ENCODE measurements at regions not wholly inside any gene's neighbourhood (a gene's known extent, or its start where the extent isn't known, plus 50 kb on each side); places are given as distances from the start of the nearest gene placed in this dataset.
"Not testable (repeated sequence)": the region's sequence is repeated elsewhere in the genome, so short reads cannot be mapped to it uniquely, and the experiment has no call there.

DNA sequence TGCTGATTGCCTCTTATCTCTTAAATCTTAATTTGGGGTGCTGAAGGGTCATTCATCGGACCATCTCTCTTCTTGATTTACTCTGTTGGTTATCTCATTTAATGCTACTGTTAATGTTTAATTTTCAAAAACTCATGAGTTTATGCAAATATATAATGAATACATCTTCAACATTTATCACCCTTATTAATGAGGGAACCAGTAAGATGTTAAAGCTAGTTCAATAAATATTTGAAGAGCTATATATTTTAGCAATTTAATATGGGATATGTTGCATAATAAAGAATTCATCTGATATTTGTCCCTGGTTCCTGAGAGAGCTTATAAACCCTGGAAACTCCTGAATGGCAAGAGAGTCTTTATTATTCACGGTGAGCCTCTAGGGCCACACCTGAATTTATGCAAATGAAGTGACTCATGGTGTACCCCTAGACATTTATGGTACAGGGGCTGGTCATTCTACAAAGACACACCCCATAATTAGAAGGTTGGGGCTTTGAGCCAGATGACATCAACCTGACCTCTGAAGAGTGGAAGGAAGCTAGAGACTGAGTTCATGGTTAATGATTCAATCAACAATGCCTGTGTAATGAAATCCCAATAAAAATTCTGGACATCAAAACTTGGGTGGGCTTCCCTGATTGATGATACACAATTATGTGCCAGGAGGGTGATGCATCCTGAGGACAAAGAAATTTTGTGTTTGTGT, 339.5 kb upstream of the ZNF608 start:
- DNase-seq (ENCODE audit: low read depth in 2 of 2): no peak

DNA sequence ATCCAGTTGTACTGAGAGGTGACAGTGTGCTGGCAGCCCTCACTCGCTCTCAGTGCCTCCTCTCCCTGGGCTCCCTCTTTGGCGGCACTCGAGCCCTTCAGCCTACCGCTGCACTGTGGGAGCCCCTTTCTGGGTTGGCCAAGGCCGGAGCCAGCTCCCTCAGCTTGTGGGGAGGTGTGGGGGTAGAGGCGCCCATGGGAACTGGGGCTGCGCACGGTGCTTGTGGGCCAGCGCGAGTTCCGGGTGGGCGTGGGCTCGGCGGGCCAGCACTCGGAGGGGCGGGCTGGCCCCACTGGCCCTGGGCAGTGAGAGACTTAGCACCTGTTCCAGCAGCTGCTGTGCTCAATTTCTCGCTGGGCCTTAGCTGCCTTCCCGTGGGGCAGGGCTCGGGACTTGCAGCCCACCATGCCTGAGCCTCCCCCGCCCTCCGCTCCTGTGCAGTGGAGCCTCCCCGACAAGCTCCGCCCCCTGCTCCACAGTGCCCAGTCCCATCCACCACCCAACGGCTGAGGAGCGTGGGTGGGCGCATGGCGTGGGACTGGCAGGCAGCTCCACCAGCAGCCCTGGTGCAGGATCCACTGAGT, 342.2 kb upstream of the ZNF608 start:
- DNase-seq (ENCODE audit: low read depth in 2 of 2): no peak

DNA sequence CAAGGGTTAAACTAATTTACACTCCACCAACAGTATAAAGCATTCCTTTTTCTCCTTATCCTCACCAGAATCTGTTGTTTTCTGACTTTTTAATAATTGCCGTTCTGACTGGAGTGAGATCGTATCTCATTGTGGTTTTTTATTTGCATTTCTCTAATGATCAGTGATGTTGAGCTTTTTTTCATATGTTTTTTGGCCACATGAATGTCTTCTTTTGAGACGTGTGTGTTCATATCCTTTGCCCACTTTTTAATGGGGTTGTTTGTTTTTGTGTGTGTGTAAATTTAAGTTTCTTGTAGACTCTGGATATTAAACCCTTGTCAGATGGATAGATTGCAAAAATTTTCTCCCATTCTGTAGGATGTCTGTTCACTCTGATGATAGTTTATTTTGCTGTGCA, 345.7 kb upstream of the ZNF608 start:
- not testable (repeated sequence) for DNase-seq (ENCODE audit: low read depth in 2 of 2)

DNA sequence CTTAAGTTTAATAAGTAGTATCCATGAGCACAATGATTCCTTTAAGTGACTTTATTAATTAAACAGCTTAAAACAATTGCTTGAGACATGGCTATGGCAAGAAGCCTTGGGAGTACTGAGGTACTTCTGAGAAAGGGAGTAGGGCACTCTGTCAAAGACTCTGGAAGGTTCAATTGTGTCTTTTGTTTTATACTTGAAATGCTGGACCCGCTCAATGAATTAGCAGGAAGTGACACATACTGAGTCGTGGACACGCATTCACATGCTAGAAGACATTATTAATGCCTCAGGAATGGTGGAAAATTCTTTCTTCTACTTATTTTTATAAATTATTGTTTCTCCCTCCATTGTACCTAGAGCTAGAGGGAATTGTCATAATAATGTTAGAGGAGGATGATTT, 347.3 kb upstream of the ZNF608 start:
- DNase-seq (ENCODE audit: low read depth in 2 of 2): no peak

DNA sequence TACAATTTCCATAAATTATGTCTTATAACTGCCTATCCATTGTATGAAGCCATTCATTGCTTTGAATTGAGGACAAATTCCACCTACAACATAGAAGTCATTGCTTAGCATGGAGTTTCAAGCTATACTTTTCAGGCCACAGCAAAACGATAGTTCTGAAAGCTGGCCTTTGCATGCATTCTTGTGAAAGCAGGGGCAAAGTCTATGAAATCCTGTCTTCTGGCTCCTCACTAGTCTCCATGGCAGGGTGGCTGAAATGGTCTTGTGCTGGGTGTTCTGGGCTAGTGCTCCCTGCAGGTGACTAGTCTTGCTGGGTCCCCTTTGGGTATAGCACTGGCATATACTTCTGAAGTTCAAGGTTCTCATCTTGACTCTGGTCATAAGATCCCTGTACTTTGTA, 353.9 kb upstream of the ZNF608 start:
- no peak for DNase-seq (ENCODE audit: low read depth in 2 of 2)

DNA sequence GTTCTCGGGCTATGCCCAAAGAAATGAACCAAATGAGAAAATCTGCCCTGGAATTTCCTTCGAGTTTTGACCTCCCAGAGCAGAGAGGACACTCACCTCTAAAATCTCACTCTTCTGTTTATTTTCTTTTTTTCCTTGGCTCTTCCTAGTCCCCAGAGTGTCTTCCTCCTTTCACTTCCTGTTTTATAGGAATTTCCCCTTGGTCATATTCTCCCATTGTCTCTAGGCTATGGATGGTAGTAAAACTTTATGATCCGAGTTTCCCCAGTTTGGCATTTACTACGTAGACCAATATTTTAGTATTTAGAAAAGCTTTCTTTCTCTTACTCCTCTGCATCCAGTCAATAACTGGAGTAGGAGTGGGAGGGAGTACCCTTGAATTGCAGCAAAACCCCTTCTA, 354.5 kb upstream of the ZNF608 start:
- no peak for DNase-seq (ENCODE audit: low read depth in 2 of 2)

DNA sequence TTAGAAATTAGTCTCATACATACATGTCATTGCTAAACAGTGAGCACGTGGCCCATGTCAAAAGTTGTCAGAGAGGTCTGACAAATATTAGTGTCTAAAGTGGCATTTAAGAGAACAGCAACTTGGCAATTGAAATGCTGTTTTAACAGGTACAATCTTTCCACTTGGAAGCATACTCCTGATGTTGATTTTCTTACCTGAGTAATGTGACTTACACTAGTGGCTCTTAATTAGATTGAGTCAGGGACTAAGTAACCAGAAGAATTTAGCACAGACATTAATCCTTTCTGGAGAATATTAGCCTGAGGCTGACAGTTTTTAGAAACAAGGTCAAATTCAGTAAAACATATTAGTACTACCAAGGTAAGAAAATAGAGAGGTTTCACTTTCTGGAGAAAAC, 357.0 kb upstream of the ZNF608 start:
- no peak for DNase-seq (ENCODE audit: low read depth in 2 of 2)

DNA sequence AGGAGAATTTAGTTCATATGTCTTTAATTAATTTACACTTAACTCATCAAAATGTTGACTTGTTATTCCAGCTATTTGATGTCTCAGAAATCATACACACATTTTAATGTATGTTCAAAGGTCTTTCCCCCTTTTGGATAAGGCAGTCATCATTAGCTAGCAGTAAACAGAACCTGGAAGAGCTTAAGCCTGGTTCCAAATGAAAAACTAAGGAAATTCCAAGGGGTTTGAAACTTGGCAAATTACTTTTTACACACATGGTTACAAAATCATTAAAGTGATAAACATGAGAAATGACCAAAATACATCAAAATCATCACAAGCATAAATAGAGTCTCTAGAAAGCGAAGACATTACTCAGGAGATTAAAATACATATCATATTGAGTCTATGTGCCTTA, 359.8 kb upstream of the ZNF608 start:
- DNase-seq (ENCODE audit: low read depth in 2 of 2): no peak

DNA sequence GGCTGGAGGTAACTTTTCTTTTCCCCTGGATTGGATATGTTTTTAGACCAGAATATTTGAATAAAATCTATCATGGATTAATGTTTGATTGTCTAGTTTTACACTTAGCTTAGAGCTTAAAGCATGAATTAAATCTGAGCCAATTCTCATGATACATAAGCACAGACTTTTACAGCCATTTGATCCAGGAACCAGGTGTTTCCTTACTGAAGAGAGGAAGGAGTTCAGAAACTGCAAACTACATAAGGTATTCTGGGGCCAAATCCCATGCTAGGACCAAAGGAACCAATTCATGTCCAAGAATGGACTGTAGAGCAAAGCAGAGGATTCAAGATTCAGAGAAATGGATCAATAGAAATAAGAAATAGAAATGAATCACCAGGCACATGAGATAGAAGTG, 360.4 kb upstream of the ZNF608 start:
- no peak for DNase-seq (ENCODE audit: low read depth in 2 of 2)

DNA sequence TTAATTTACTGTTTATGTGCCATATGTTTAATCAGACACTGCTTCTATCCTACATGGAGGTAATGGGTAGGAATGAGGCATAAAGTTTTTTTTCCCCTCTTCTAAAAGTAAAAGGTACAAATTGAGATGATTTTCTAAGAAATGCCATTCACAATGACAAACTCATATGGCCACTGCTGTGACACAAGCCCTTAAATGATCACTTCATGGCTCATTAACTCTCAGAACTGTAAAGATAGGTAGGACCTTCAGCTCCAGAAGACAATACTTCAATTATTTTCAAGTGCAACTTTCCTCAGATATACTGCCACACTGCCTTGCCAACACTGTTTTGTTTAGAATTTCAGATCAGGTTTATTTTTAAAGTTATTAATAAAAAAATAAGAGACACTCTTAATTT, 362.9 kb upstream of the ZNF608 start:
- no peak for DNase-seq (ENCODE audit: low read depth in 2 of 2)

DNA sequence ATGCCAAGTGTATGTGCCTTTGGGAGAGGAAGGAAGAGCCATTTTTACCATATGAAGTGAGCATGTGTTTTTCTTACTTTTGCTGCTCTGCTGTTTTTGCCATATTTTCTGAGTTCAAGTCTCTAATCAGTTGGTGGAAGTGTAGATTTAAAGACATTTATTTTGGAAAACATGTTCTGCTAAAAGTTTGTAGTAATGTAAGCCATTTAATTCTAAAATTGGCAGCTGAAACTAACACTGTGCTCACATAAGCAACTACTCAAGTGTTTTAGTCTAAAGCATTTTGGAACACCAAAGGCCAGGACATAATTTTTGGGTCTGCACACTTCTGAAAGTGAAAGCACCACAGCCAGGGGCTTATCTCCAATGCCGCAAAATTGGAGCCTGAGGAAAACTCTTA, 363.4 kb upstream of the ZNF608 start:
- DNase-seq (ENCODE audit: low read depth in 2 of 2): no peak

DNA sequence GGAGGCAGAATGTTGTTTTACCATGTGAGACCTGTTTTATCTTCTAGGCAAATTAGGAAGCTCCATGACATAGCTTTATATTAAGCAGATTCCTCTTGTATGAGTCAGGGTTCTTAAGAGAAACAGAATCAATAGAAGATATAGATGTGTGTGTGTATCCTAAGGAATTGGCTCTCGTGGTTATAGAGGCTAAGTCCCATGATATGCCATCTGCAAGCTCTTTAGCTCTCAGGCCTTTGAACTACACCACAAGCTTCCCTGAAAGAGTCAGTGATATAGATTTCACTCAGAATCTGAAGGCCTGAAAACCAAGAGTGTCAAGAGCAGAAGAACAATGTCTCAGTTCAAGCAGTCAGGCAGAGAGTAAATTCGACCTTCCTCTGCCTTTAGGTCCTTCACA, 365.8 kb upstream of the ZNF608 start:
- DNase-seq (ENCODE audit: low read depth in 2 of 2): no peak

DNA sequence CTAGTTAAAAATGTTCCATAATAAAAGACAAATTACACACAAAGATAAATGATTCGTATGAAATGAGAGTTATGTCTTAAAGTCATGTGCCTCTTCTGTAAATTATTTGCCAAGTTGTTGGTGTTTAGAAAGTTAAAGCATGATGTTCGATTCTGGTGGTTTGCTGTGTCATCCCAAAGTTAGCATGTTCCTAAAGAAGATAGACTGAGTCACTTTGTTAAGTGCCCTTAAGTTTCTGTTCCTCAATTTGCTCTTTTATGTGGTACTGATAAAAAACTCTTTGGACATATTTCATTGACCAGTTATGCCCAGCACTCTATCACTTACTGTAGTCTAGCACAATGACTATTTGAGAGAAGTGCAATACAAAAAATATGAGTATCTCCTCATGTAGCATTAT, 366.9 kb upstream of the ZNF608 start:
- no peak for DNase-seq (ENCODE audit: low read depth in 2 of 2)

DNA sequence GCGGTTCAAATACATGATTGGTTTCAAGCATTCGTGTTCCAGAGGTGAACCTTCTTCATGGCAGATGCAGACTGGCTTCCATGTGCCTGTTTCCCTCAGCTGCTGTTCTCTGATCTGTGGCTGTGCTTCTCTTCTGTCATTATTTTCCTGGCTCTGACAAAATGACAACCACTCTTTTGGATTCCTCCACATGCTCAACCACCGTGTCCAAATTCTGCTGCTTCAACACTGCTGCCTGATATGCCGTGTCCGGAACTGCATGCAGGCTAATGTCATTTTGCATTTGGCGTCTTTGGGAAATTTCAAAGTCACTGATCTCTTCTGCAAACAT, 368.7 kb upstream of the ZNF608 start:
- DNase-seq (ENCODE audit: low read depth in 2 of 2): no peak

DNA sequence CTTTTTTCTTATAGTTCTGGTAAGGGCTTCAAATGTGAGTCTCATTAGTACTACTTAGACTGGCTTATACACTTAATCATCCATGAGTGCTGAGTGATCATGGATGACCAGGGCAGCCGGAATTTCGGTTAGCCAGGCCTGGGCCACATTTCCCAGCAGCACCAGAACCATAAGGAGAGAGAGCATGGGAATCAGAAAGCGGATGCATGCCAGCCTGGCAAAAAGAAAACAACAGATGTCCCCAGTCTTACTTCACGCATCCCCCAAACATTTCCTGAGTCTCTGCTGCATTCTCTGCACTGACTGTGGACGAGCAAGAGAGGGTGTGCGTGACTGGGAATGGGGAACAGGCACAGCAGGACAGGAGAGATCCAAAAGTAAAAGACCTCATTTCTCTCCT, 371.1 kb upstream of the ZNF608 start:
- no peak for DNase-seq (ENCODE audit: low read depth in 2 of 2)

DNA sequence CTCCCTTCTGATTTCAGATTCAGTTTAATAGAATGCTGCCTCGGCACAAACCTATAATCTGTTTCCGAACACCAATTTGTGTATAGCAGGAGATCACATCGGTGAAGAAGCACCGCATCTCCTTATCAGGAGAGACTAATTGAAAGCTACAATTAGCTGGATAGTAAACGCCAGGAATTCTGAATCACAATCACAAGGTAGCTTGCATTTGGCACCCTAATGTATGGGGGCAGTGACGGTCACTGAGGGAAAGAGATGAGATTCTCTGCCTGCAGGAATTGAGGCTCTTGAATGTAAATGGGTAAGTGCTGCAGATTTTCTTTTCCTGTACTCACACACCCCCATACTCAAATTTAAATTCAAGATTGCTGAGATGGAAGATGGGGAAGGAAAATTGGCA, 373.6 kb upstream of the ZNF608 start:
- no peak for DNase-seq (ENCODE audit: low read depth in 2 of 2)

DNA sequence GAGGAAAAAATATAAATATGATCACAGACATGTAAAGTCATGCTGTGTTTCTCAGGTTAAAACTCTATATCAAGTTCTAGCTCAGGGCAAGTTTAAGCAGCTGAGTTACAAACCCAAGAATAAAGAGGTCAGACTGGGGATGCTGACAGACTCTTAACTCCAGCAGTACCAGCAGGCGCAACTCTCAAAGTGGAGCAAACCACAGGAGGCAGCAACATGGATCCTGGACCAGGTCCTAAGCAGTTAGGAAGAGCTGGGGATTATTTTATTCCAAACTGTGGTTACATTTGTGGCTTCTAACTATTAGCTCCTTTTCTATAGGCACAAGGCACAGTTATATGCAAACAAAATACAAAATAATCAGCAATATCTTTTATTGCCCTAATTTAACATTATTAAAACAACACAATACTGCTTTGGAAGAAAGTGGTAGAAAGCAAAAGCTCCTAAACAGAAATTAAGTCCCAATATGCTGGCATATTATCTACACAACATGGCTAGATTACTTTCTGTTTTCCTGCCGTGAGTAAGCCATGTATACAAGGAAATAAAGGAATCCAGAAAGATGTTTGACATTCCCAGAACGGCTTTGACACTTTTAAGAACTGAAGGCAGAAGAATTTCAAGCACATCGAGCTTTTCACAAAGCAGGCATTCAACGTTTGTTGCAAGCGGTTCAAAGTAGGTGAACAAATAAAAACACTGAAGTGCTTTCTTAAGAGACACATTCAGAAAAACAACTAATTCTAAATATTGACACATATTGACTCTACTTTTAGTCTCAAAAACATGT, 378.8 kb upstream of the ZNF608 start:
- no peak for DNase-seq (ENCODE audit: low read depth in 2 of 2)

DNA sequence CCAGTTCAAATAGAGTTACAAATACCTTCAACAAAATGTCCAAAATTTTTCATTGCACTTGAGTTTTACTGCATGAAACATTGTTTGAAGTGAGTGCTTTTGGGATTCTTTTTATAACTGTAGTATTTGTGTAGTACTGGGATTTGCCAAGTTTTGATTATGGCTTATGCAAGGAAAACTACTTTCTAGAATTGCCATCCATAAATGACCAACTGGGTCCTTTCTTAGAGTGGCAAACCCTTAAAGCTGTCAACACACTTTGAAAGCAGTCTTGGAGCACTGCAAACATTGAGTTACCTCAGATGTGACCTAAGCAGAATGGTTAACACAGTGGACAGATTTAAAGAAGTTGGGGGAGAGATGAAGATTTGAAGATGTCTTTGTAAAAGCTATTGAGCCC, 379.6 kb upstream of the ZNF608 start:
- DNase-seq (ENCODE audit: low read depth in 2 of 2): no peak

DNA sequence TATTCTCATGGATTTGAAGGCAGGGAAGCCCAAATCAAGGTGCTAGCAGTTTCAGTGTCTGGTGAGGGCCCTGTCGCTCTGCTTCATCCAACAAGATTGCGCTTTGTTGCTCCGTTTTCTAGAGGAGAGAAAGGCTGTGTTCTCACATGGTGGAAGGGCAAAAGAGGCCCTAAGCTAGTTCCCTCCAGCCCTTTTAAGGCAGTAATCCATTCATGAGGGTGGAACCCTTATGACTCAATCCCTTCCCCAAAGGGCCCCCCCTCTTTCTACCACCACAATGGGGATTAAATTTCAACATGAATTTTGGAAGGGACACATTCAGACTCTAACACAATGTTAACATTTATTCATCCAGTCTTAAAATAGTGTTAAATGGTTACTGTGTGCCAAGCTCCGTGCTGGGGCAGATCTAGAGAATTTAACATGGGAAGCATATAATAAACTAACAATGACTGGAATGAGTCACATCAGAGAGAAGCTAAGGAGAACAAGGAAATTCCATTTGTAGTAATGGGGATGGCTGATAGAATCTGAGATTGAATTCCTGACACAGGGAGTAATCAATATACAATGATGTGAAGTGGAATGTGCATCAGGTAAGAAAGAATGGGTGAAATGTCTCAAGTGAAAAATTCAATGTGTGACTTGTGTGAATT, 382.8 kb upstream of the ZNF608 start:
- no peak for DNase-seq (ENCODE audit: low read depth in 2 of 2)

DNA sequence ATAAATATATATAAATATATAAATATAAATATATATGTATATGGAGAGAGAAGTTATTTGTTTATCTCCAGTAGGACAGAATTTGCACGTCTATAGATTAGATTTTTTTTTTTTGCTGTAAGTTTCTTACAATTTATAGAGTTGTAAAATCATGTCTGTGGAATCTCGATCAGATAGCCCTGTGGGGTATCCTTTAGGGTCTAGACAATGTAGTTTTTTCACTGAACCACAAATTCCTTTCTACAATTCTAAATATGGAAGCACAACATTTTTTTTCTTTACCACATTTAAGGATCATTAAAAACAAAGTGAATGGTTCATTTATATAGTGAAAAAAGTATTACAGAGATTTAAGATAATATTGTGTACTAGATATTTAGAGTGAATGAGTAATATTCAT, 384.2 kb upstream of the ZNF608 start:
- DNase-seq (ENCODE audit: low read depth in 2 of 2): no peak

DNA sequence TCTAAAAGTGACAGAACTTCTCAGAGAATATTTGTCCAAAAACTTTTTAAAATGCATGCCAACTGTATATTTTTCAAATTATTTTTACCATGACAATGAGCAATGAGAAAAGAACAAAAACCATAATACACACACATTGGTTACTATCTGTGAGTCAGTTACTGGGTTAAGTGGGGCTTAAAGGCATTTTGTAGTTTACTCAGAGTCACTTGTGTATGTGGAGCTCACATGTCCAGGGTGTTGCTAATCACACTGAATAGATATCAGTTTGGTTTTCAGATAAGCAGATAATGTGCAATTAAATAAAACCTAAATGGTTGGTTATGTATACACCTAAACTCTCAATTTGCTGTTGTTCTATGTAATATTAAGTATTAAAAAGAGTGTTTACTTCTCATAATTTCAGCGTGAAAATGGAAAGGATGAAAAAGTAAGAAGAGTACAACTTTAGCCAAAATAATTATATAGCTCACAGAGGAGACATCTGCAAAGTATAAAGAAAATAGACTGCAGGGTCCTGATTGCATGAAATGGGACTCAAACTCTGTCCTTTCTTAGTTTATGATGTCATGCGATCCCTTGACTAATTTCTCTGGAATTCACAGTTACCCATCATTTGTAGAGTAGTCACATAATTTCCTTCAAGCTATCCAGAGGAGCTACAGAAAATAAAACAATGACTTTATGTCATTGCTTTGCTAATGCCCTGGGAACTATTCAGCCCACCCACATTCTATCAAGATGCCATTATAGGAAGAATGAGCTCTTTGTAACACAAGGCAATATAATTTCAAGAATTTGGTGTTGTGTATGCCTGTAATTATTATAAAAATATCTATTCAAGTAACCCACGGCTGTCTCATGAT, 388.0 kb upstream of the ZNF608 start:
- no peak for DNase-seq (ENCODE audit: low read depth in 2 of 2)

DNA sequence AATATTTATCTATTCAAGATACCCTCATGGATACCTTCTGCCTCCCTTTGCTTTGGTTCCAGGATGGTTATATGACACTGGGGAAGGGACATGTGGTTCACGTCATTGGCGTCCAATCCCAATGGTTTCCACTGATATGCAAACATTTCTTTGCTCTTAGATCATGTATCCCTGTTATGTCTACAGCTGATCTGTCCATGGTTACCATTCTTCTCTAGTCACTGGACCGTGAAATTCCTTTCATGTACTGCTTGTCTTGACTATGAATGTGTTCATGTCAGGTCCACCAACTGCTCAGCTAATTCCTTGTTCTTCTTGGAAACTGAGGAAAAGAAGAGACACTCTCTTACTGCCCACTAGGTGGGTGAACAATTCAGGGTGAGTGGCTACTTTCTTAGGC, 391.1 kb upstream of the ZNF608 start:
- no peak for DNase-seq (ENCODE audit: low read depth in 2 of 2)
